NB4 (cell line): ENCODE measurements at regions not wholly inside any gene's neighbourhood (a gene's known extent, or its start where the extent isn't known, plus 50 kb on each side); places are given as distances from the start of the nearest gene placed in this dataset.

ENCODE experiments used
- DNase-seq: peaks from one replicate; pipeline ENCODE4 v3.0.0; 2010; ENCODE audit warnings: low read depth
- H3K4me3 ChIP-seq: one replicate; pipeline ENCODE4 v1.5.1; 2011; ENCODE audit warnings: mild to moderate bottlenecking, low read depth, low read length, moderate library complexity
- MYC ChIP-seq: IDR thresholded peaks from 2 replicates; pipeline ENCODE4 v1.6.1; 2011; ENCODE audit warnings: low read depth, low read length
- POLR2A ChIP-seq: IDR thresholded peaks from 2 replicates; pipeline ENCODE4 v1.6.1; 2011; ENCODE audit warnings: mild to moderate bottlenecking; ENCODE audit not compliant: insufficient read length; ENCODE audit errors: extremely low read depth
- TF ChIP-seq, protein P1 (sequence below): IDR thresholded peaks from 2 replicates; pipeline ENCODE4 v1.6.1; 2011; ENCODE audit warnings: low read depth, low read length
- TF ChIP-seq, protein P2 (sequence below): IDR thresholded peaks from one replicate; pipeline ENCODE4 v1.5.1; 2012; ENCODE audit warnings: low read depth, low read length

DNA sequence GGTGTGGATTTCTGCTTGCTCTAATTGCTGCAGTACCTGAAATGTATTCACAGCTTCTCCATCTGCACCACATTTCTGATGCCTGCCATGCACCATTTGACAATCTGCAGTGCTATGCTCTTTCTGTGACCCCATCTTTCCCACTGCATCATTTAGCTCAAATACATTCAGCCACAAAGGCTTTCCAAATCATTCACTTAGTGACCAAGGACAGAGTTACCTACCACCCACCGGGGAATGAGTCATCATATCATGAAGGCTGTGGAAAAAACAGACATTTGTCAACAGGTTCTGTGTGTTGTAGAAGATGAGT lies 465.5 kb upstream of the ATP2B1 start:
- peak; percentile 23 for DNase-seq
- no peak overlapping the region for H3K4me3 ChIP-seq
- TF ChIP-seq MYC (no peak), POLR2A (no peak)
- TF ChIP-seq, protein P1, sequence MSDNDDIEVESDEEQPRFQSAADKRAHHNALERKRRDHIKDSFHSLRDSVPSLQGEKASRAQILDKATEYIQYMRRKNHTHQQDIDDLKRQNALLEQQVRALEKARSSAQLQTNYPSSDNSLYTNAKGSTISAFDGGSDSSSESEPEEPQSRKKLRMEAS, result no peak
- TF ChIP-seq, protein P2, sequence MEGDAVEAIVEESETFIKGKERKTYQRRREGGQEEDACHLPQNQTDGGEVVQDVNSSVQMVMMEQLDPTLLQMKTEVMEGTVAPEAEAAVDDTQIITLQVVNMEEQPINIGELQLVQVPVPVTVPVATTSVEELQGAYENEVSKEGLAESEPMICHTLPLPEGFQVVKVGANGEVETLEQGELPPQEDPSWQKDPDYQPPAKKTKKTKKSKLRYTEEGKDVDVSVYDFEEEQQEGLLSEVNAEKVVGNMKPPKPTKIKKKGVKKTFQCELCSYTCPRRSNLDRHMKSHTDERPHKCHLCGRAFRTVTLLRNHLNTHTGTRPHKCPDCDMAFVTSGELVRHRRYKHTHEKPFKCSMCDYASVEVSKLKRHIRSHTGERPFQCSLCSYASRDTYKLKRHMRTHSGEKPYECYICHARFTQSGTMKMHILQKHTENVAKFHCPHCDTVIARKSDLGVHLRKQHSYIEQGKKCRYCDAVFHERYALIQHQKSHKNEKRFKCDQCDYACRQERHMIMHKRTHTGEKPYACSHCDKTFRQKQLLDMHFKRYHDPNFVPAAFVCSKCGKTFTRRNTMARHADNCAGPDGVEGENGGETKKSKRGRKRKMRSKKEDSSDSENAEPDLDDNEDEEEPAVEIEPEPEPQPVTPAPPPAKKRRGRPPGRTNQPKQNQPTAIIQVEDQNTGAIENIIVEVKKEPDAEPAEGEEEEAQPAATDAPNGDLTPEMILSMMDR, result no peak

DNA sequence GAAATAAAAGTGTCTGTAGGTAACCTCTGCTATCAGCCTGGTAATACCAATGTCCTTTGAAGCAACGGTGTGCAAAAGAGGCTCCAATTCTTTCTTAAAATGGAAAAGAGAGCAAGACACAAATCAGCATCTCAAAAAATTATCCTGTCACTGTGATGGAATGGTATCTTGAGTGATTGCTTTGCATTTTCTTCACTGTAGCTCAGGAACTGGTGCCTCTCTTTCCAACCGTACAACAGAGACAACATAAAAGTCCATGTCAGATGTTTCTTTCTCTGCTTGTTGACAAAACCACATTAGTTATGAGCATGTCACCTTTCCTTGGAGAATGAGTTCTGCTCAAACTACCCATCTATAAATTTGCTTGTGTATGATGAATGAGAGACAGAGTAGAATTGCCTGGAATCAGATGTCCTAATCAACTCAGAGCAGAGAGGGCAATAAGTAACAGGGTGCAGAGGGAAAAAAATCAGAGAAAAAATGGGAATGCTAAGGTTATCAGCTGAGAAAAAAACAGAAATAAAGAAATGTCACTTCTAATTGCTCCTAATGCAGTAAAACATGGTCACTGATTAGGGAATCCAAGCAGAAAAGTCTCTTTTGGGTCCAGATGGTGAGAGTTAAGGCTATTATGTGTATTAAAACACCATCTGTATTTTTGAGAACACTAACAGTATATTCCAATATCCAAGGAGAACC lies 465.0 kb upstream of the ATP2B1 start:
- TF ChIP-seq POLR2A (no peak), MYC (no peak)
- TF ChIP-seq, protein P2, result no peak
- TF ChIP-seq, protein P1, result no peak
- no peak overlapping the region for H3K4me3 ChIP-seq
- no peak for DNase-seq

DNA sequence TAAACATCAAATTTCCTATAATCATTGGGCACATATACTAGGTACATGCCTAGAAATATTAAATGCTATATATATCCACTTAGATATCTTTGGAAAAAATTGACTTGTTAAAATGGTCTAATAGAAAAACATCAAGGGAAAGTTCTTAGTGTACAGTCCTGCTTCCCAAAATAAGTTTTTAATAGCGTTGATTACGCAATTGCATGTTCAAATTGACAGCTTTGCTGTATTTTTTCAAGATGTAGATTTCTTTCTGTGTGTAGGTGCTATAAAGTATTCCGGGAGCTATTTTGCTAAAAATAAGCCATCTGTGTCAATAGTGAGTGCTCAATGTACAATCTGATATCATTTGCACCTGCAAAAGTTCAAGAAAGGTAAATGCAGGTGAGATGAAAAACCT lies 463.9 kb upstream of the ATP2B1 start:
- H3K4me3 ChIP-seq, result no peak overlapping the region
- TF ChIP-seq, protein P2, result no peak
- TF ChIP-seq POLR2A, result no peak
- TF ChIP-seq, protein P1, result no peak
- no peak for TF ChIP-seq MYC
- DNase-seq, result no peak

DNA sequence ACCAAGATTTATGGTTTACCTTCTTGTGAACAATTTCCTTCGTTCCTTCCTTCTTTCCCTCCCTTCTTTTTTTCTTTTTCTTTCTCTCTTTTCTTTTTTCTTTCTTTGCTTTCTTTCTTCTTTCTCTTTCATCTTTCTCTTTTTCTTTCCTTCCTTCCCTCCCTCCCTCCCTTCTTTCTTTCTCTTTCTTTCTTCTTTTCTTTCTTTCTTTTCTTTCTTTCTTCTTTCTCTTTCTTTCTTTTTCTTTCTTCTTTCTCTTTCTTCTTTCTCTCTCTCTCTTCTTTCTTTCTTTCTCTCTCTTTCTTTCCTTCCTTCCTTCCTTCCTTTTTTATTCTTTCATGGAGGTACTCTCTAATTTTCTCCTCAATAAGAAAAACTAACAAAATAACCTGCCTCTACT lies 462.1 kb upstream of the ATP2B1 start:
- H3K4me3 ChIP-seq, result no peak overlapping the region
- TF ChIP-seq, protein P2, result no peak
- TF ChIP-seq, protein P1, result no peak
- TF ChIP-seq MYC (no peak), POLR2A (no peak)
- no peak for DNase-seq

DNA sequence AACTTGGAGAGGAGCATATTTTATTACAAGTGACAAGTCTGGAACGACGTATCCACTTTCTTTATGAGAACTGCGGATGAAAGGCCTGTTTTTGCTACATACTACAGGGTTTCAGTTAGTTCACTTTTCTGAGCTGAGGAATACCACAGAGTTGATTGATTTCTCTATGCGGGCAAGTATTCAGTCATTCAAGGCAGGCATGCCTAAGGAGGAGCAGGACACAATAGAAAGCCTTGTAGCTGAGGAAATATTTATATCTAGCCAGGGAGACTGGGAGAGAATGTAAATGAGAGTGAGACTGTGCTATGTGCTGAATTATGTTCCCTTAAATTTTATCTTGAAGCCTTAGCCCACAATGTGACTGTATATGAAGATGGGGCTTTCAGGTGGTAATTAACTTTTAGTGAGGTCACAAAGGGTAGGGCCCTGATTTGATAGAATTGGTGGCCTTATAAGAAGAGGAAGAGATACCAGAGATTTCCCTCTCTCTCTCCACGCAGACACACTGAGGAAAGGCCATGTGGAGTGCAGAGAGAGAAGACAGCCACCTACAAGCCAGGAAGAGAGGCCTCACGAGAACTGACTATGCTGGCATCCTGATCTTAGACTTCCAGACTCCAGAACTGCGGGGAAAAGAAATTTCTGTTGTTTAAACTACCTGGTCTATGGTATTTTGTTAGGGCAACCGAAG lies 459.0 kb upstream of the ATP2B1 start:
- no peak overlapping the region for H3K4me3 ChIP-seq
- no peak for DNase-seq
- no peak for TF ChIP-seq POLR2A
- TF ChIP-seq, protein P2, result no peak
- TF ChIP-seq, protein P1, result no peak
- no peak for TF ChIP-seq MYC
